ENCODE measurements at regions not wholly inside any gene's neighbourhood (a gene's known extent, or its start where the extent isn't known, plus 50 kb on each side); places are given as distances from the start of the nearest gene placed in this dataset.

DNA sequence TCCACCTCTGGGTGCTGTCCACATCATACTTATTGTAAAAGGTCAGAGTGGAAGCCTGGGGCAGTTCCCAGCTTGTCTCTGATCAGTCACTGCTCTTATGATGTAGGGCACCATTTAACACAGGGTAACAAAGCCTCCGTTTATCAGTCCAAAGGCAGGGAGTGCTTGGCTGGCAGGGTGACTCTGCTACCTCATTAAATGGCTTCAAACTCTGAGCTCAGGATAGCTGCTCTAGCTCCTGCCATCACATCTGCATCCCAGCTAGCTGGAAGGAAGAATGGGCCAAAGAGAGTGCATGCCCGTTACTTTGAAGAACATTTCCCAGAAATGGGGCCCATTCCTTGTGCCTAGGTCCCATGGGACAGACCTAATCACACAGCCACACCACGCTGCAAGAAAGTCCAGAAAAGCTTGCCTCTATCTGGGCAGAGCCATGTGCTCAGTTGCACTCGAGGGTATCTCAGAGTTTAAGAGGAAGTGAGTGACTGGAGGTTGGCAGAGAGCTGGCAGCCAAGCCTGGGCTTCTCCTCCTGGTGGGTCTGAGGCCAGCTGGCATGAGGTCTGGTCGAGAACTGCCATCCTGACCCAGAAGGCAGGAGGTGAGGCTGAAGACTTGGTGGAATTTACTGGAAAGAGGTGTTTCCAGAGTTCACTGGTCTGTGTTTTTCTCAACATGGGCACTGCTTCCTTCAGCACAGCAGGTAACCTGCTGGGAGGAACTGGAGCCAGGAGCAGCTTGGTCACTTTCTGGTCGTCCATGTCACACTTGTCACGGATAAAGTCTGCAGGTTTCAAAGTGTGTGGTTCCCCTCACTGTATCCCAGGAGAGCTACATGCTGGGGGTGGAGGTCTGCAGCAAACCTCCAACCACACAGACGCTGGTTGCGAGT lies 935.7 kb downstream of the BRD1 start:
- TF ChIP-seq, protein P1, sequence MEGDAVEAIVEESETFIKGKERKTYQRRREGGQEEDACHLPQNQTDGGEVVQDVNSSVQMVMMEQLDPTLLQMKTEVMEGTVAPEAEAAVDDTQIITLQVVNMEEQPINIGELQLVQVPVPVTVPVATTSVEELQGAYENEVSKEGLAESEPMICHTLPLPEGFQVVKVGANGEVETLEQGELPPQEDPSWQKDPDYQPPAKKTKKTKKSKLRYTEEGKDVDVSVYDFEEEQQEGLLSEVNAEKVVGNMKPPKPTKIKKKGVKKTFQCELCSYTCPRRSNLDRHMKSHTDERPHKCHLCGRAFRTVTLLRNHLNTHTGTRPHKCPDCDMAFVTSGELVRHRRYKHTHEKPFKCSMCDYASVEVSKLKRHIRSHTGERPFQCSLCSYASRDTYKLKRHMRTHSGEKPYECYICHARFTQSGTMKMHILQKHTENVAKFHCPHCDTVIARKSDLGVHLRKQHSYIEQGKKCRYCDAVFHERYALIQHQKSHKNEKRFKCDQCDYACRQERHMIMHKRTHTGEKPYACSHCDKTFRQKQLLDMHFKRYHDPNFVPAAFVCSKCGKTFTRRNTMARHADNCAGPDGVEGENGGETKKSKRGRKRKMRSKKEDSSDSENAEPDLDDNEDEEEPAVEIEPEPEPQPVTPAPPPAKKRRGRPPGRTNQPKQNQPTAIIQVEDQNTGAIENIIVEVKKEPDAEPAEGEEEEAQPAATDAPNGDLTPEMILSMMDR (IDR thresholded peaks at IDR 0.05; ENCODE audit: low read depth, low read length): no peak
- no peak for DNase-seq (ENCODE audit: extremely low read depth, low read depth)

DNA sequence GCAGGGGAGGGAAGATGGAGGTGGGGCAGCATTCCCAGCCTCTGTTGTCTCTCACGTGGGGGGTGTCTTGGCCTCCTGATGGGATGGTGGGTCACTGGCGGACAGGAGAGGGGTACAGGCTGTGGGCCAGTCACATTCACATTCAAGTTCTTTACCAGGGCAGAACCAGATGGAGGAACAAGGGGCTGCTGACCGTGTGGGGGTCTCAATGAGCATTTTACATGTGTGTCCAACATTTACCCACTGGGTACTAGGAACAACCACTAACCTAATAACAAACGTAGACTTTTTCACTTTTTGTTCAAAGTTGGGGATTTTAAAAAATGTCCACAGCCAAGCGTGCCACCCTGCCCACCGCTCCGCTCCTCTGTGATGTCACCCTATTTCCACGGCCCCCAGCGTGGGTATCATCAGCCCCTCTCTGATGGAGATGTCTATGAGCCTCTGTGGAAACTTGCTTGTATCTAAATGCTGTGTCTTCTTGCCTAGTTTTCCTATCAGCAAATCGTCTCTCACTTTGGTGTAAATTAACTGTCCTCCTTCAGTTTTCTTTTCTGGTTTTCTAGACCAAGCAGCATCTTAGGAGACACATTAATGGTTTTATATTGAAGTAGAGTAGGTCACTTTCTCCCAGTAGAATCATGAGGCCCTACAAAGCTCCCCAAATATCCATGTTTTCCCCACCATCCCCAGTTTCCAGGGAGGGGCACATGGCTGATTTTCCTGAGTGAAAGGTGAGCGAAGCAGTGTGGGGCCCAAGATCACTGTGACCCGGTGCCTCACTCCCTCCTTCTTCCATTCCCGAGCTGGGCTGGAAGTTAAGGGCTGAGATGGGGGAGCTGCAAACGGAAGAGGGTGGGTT lies 936.7 kb downstream of the BRD1 start:
- TF ChIP-seq, protein P1 (IDR thresholded peaks at IDR 0.05; ENCODE audit: low read depth, low read length): no peak
- DNase-seq (ENCODE audit: extremely low read depth, low read depth): no peak

DNA sequence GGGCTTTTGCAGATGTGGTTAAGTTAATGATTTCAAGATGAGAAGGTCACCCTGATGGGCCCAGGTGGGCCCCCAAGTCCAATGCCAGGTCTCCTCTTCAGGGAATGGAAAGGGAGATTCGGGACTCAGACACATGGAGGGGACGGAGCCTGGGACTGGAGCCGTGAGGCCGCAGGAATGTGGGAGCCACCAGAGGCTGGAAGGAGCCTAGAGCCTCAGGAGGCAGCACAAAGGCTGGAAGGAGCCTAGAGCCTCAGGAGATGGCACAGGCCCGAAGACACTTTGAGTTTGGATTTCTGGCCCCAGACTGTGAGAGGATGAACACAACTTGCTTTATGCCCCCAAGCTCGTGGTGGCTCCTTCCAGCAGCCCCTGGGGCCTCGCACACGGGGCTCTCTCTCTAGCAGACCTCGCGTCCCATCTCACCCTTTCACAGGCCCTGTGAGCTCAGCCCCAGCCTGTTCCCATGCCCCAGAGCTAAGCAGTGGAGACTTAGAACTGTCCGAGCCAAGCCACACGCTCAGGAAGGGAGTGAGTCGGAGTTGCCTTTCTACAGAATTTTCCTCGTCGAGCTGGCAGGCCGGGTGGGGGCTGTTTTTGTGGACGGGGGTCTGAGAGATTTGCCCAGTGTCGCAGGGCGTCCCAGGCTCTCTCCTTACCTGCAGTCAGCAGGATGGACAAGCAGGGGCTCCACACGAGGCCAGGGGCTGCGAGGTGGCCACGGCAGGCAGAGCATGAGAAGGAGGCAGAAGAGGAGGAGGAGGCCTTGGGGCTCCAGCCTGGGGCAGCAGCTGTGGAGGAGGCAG lies 937.6 kb downstream of the BRD1 start:
- DNase-seq (ENCODE audit: extremely low read depth, low read depth): no peak
- TF ChIP-seq, protein P1 (IDR thresholded peaks at IDR 0.05; ENCODE audit: low read depth, low read length): no peak

DNA sequence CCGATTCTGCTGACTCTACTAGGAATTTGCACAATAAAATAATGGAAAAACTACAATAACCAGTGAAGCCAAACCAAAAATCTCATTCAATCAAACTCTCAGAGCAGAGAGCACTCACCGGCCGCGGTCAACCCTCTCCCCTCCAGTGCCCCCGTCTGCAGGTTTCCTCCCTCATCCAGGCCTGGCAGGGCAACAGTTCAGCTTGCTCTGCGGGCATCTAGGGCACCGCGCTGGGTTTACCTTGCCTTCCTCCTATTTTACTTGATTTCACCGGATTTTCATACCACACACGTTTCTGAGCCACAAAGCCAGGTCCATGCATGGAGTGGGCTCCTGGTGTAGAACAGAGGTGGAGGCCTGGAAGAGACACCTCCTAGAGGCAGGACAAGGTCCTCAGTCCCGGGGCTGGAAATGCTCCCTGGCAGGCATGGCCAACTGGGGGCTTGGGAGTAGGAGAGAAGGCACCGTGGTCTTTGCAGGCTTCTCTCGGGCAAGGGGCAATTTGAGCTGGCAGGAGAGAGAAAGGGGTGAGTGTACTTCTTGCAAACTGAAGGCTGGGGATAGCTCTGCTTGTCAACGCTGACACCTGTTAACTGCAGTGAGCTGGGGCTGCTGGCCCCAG lies 938.4 kb downstream of the BRD1 start:
- TF ChIP-seq, protein P1 (IDR thresholded peaks at IDR 0.05; ENCODE audit: low read depth, low read length): no peak
- no peak for DNase-seq (ENCODE audit: extremely low read depth, low read depth)

DNA sequence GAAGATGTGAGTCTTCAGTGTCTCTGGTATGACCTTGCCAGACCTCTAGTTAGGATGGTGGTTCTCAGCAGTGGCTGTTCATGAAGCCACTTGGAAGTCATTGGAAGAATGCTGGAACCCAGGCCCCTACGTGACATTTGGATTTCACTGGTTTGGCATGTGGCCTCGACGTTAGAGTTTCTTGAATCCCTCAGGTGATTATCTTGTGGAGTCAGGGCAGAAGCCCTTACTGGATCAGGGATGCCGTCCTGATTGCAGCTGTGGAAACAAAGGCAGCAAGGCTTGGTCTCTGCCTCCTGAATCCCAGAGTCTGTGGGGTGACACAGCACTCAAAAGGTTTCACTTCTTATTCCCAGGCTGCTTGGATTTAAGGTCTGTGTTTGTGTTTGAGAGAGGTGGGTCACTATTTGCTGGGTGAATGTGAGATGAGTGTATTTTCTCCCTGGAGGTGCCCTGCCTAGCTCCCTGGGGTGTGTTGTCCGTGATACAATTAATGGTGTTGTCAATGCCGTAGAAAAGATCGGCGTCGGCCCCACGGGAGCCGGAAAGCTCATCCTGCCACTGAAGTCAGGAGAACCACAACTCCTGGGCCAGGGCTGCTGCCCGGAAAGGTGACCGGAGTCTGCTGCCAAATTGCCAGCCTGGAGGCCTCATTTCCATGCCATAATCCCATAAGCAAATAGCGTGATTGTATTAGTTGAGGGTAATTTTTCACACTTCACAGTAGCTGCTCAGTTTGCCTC lies 939.0 kb downstream of the BRD1 start:
- TF ChIP-seq, protein P1 (IDR thresholded peaks at IDR 0.05; ENCODE audit: low read depth, low read length): no peak
- no peak for DNase-seq (ENCODE audit: extremely low read depth, low read depth)
